Neural cell (in vitro differentiated cells): ENCODE measurements at regions not wholly inside any gene's neighbourhood (a gene's known extent, or its start where the extent isn't known, plus 50 kb on each side); places are given as distances from the start of the nearest gene placed in this dataset.

Experiments used
- H2AFZ ChIP-seq: fragments of 200-600, 300-800 bp; sonication (generic), shearing (Covaris generic); 2 replicates; pipeline ENCODE4 v1.6.0; 2014; ENCODE audit warnings: low read depth, mild to moderate bottlenecking, antibody characterized with exemption, low read length, moderate library complexity
- H3F3A ChIP-seq: fragments of 200-600 bp; shearing (Covaris generic); 2 replicates; pipeline ENCODE4 v1.6.1; 2016; ENCODE audit warnings: mild to moderate bottlenecking, moderate library complexity, mixed read lengths, antibody characterized with exemption, low read length; ENCODE audit not compliant: insufficient read depth, poor library complexity, severe bottlenecking
- H3K27ac ChIP-seq: fragments of 200-600, 300-800 bp; sonication (generic), shearing (Covaris generic); 2 replicates; pipeline ENCODE4 v1.5.1; 2014; ENCODE audit warnings: mild to moderate bottlenecking, low read length, moderate library complexity
- H3K27me3 ChIP-seq: fragments of 300-800, 200-600 bp; sonication (generic), shearing (Covaris generic); 2 replicates; pipeline ENCODE4 v1.6.0; 2014; ENCODE audit warnings: mild to moderate bottlenecking, low read depth, low read length, moderate library complexity; ENCODE audit not compliant: insufficient read depth
- H3K36me3 ChIP-seq: fragments of 300-800, 200-600 bp; sonication (generic), shearing (Covaris generic); 2 replicates; pipeline ENCODE4 v1.5.1; 2014; ENCODE audit warnings: mild to moderate bottlenecking, antibody characterized with exemption, low read length, moderate library complexity; ENCODE audit not compliant: insufficient read depth
- H3K4me2 ChIP-seq: fragments of 300-800, 200-600 bp; sonication (generic), shearing (Covaris generic); 2 replicates; pipeline ENCODE4 v1.6.0; 2014; ENCODE audit warnings: mild to moderate bottlenecking, low read length
- H3K4me3 ChIP-seq: fragments of 300-800, 200-600 bp; sonication (generic), shearing (Covaris generic); 2 replicates; pipeline ENCODE4 v1.5.1; 2014; ENCODE audit warnings: mild to moderate bottlenecking, low read length, moderate library complexity
- H3K79me2 ChIP-seq: fragments of 200-600 bp; shearing (Covaris generic); replicated peaks from 2 replicates; pipeline ENCODE4 v1.6.0; 2014; ENCODE audit warnings: mild to moderate bottlenecking, low read length, moderate library complexity; ENCODE audit not compliant: insufficient read depth
- H3K9ac ChIP-seq: fragments of 300-800, 200-600 bp; sonication (generic), shearing (Covaris generic); 2 replicates; pipeline ENCODE4 v1.6.1; 2016; ENCODE audit warnings: mild to moderate bottlenecking, low read length, mixed read lengths
- H3K9me2 ChIP-seq: fragments of 200-600 bp; shearing (Covaris generic); 2 replicates; pipeline ENCODE4 v1.6.1; 2016; ENCODE audit warnings: mild to moderate bottlenecking, low read length, mixed read lengths; ENCODE audit not compliant: insufficient read depth
- H3K9me3 ChIP-seq: fragments of 200-600, 300-800 bp; sonication (generic), shearing (Covaris generic); 2 replicates; pipeline ENCODE4 v1.6.1; 2016; ENCODE audit warnings: mild to moderate bottlenecking, mixed run types, low read length, moderate library complexity, mixed read lengths
- H4K20me1 ChIP-seq: fragments of 200-600 bp; shearing (Covaris generic); 2 replicates; pipeline ENCODE4 v1.6.1; 2016; ENCODE audit warnings: mild to moderate bottlenecking, mixed run types; ENCODE audit not compliant: insufficient read depth
- EP300 ChIP-seq: fragments of 450-650 bp; conservative IDR thresholded peaks from 2 replicates; pipeline ENCODE4 v1.6.1; 2014; ENCODE audit warnings: antibody characterized with exemption, mild to moderate bottlenecking, moderate library complexity; ENCODE audit not compliant: poor library complexity, severe bottlenecking
- EZH2 ChIP-seq: fragments of 200-600, 300-800 bp; shearing (Covaris generic), sonication (generic); IDR thresholded peaks from 2 replicates; pipeline ENCODE4 v1.6.1; 2014; ENCODE audit warnings: antibody characterized with exemption, low read length, borderline replicate concordance, mild to moderate bottlenecking; ENCODE audit not compliant: insufficient read depth, poor library complexity, severe bottlenecking
- MXI1 ChIP-seq: fragments of 450-650 bp; conservative IDR thresholded peaks from 2 replicates; pipeline ENCODE4 v1.6.1; 2014; ENCODE audit warnings: antibody characterized with exemption, mild to moderate bottlenecking; ENCODE audit not compliant: poor library complexity, severe bottlenecking
- POLR2AphosphoS5 ChIP-seq: IDR thresholded peaks from 2 replicates; pipeline ENCODE4 v1.6.1; 2012
- RAD21 ChIP-seq: fragments of 450-650 bp; conservative IDR thresholded peaks from 2 replicates; pipeline ENCODE4 v1.6.1; 2014; ENCODE audit warnings: antibody characterized with exemption, mild to moderate bottlenecking, moderate library complexity
- SMC3 ChIP-seq: fragments of 450-650 bp; conservative IDR thresholded peaks from 2 replicates; pipeline ENCODE4 v1.6.1; 2014; ENCODE audit warnings: antibody characterized with exemption, mild to moderate bottlenecking, moderate library complexity; ENCODE audit not compliant: poor library complexity
- TAF1 ChIP-seq: IDR thresholded peaks from 2 replicates; pipeline ENCODE4 v1.6.1; 2012; ENCODE audit warnings: low read depth
- TF ChIP-seq, protein P1 (sequence below): fragments of 450-650 bp; IDR thresholded peaks from 2 replicates; pipeline ENCODE4 v1.5.1; 2014; ENCODE audit warnings: antibody characterized with exemption, mild to moderate bottlenecking, moderate library complexity; ENCODE audit not compliant: poor library complexity, severe bottlenecking
- TF ChIP-seq, protein P2 (sequence below): IDR thresholded peaks from 2 replicates; pipeline ENCODE4 v1.6.1; 2012; ENCODE audit warnings: borderline replicate concordance

DNA sequence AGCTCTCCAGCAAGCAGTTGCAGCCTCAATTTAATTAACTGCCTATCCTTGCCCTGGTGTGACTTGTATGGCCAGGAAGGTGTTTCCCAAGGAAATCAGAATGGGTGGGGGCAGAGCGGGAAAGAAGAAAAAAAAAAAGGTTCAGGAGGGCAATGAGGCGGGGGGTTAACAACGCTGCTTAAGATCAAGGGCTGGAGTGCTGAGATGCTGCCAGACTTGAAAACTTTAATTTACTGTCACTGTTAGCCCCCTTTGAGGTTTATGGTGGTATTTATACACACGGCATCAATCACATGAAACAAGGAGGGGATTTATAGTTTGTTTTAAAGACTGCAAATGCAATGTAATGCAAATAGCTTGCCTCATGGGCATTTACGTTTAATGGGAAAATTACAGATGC, 319.4 kb upstream of the NR2F2 start:
- no peak overlapping the region for H3K4me2 ChIP-seq
- TF ChIP-seq, protein P1, sequence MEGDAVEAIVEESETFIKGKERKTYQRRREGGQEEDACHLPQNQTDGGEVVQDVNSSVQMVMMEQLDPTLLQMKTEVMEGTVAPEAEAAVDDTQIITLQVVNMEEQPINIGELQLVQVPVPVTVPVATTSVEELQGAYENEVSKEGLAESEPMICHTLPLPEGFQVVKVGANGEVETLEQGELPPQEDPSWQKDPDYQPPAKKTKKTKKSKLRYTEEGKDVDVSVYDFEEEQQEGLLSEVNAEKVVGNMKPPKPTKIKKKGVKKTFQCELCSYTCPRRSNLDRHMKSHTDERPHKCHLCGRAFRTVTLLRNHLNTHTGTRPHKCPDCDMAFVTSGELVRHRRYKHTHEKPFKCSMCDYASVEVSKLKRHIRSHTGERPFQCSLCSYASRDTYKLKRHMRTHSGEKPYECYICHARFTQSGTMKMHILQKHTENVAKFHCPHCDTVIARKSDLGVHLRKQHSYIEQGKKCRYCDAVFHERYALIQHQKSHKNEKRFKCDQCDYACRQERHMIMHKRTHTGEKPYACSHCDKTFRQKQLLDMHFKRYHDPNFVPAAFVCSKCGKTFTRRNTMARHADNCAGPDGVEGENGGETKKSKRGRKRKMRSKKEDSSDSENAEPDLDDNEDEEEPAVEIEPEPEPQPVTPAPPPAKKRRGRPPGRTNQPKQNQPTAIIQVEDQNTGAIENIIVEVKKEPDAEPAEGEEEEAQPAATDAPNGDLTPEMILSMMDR = no peak
- TF ChIP-seq MXI1 (no peak), TAF1 (no peak), SMC3 (no peak)
- TF ChIP-seq, protein P2, sequence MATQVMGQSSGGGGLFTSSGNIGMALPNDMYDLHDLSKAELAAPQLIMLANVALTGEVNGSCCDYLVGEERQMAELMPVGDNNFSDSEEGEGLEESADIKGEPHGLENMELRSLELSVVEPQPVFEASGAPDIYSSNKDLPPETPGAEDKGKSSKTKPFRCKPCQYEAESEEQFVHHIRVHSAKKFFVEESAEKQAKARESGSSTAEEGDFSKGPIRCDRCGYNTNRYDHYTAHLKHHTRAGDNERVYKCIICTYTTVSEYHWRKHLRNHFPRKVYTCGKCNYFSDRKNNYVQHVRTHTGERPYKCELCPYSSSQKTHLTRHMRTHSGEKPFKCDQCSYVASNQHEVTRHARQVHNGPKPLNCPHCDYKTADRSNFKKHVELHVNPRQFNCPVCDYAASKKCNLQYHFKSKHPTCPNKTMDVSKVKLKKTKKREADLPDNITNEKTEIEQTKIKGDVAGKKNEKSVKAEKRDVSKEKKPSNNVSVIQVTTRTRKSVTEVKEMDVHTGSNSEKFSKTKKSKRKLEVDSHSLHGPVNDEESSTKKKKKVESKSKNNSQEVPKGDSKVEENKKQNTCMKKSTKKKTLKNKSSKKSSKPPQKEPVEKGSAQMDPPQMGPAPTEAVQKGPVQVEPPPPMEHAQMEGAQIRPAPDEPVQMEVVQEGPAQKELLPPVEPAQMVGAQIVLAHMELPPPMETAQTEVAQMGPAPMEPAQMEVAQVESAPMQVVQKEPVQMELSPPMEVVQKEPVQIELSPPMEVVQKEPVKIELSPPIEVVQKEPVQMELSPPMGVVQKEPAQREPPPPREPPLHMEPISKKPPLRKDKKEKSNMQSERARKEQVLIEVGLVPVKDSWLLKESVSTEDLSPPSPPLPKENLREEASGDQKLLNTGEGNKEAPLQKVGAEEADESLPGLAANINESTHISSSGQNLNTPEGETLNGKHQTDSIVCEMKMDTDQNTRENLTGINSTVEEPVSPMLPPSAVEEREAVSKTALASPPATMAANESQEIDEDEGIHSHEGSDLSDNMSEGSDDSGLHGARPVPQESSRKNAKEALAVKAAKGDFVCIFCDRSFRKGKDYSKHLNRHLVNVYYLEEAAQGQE = no peak
- no peak overlapping the region for H3K27ac ChIP-seq
- no peak overlapping the region for H2AFZ ChIP-seq
- no peaks in the 10 kb centered on the region for H3K9me2 ChIP-seq
- no peaks in the 10 kb centered on the region for H3K36me3 ChIP-seq
- H3F3A ChIP-seq = no peaks in the 10 kb centered on the region
- no peaks in the 10 kb centered on the region for H4K20me1 ChIP-seq
- H3K4me3 ChIP-seq = no peak overlapping the region
- H3K79me2 ChIP-seq = no peaks in the 10 kb centered on the region
- H3K27me3 ChIP-seq = no peaks in the 10 kb centered on the region
- no peaks in the 10 kb centered on the region for H3K9me3 ChIP-seq
- H3K9ac ChIP-seq = no peak overlapping the region

DNA sequence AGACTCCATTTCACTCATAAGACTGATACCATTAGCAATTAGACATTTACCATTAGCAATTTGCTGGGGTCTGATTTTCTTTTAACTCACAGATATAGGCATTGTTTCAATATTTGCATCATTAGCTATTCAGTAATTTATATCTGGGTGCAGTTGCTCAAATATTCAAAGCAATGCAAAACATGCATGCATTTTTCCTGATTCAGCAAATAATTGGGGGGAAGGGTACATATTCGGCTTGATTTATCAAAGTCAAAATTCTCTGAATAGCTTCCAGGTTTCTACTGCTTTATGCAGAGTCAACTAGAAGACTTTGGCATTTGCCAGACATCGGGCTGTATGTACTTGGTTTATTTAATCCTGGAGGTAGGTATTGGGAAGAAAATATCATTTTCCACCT, 315.6 kb upstream of the NR2F2 start:
- H3K79me2 ChIP-seq = no peaks in the 10 kb centered on the region
- no peaks in the 10 kb centered on the region for H3K27me3 ChIP-seq

More for the DNA sequence above, 315.6 kb upstream of the NR2F2 start:
- Histone ChIP-seq H4K20me1 (no peaks in the 10 kb centered on the region), H3K9ac (no peak overlapping the region), H3K4me2 (no peak overlapping the region), H3F3A (no peaks in the 10 kb centered on the region), H3K4me3 (no peak overlapping the region), H3K27ac (no peak overlapping the region), H2AFZ (no peak overlapping the region), H3K9me3 (no peaks in the 10 kb centered on the region), H3K36me3 (no peaks in the 10 kb centered on the region), H3K9me2 (no peaks in the 10 kb centered on the region)
- TF ChIP-seq RAD21 (no peak), EZH2 (no peak), MXI1 (no peak), POLR2AphosphoS5 (no peak), EP300 (no peak), TAF1 (no peak), SMC3 (no peak)
- TF ChIP-seq, protein P1 = no peak
- TF ChIP-seq, protein P2 = no peak
